ENCODE measurements at regions not wholly inside any gene's neighbourhood (a gene's known extent, or its start where the extent isn't known, plus 50 kb on each side); places are given as distances from the start of the nearest gene placed in this dataset.

GRCh38 chr5:60477849-60478248 lies 222.1 kb downstream of the DEPDC1B start:
- TF ChIP-seq, protein P1, sequence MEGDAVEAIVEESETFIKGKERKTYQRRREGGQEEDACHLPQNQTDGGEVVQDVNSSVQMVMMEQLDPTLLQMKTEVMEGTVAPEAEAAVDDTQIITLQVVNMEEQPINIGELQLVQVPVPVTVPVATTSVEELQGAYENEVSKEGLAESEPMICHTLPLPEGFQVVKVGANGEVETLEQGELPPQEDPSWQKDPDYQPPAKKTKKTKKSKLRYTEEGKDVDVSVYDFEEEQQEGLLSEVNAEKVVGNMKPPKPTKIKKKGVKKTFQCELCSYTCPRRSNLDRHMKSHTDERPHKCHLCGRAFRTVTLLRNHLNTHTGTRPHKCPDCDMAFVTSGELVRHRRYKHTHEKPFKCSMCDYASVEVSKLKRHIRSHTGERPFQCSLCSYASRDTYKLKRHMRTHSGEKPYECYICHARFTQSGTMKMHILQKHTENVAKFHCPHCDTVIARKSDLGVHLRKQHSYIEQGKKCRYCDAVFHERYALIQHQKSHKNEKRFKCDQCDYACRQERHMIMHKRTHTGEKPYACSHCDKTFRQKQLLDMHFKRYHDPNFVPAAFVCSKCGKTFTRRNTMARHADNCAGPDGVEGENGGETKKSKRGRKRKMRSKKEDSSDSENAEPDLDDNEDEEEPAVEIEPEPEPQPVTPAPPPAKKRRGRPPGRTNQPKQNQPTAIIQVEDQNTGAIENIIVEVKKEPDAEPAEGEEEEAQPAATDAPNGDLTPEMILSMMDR (IDR thresholded peaks at IDR 0.05) = no peak
- no peak for TF ChIP-seq POLR2A (IDR thresholded peaks at IDR 0.05)
